T47D (cell line): ENCODE measurements at regions not wholly inside any gene's neighbourhood (a gene's known extent, or its start where the extent isn't known, plus 50 kb on each side); places are given as distances from the start of the nearest gene placed in this dataset.
A peak's percentile ranks its signal among the peaks of the same experiment; 100 is the strongest.

Experiments
- DNase-seq, 2 experiments: peaks; one replicate each; pipeline versions ENCODE4 v3.0.0 to v3.0.0-alpha.2; 2011 to 2012; ENCODE audit warnings: low read depth in 1 of 2, low spot score in 1 of 2
- JUND ChIP-seq: IDR thresholded peaks from 2 replicates; pipeline ENCODE4 v1.6.1; 2012; ENCODE audit warnings: low read depth
- in situ Hi-C: cut with HindIII; loops from 2 replicates; pipeline ENCODE4 v1.10.0; 2016; ENCODE audit warnings: low sequenced_read_pairs, low pct_unique_long_range_greater_than_20kb

GRCh38 chr2:16747689-16748088 lies 82.1 kb upstream of the CYRIA start:
- TF ChIP-seq JUND = no peak
- in situ Hi-C loops = no loop called here
- DNase-seq = no peak

- no peak for DNase-seq
- in situ Hi-C loops = no loop called here
- no peak for TF ChIP-seq JUND
Measured at GRCh38 chr2:16747257-16747656, 81.6 kb upstream of the CYRIA start.

- in situ Hi-C loops = no loop called here
- no peak for TF ChIP-seq JUND
- DNase-seq = no peak
Measured at GRCh38 chr2:16746833-16747232, 81.2 kb upstream of the CYRIA start.

GRCh38 chr2:16746329-16746728 lies 80.7 kb upstream of the CYRIA start:
- DNase-seq = no peak
- in situ Hi-C loops = no loop called here
- TF ChIP-seq JUND = no peak

- no peak for TF ChIP-seq JUND
- in situ Hi-C loops = no loop called here
- DNase-seq = no peak
Measured at GRCh38 chr2:16745466-16745865, 79.8 kb upstream of the CYRIA start.

GRCh38 chr2:16744521-16744920 lies 78.9 kb upstream of the CYRIA start:
- in situ Hi-C loops = no loop called here
- no peak for DNase-seq
- TF ChIP-seq JUND = no peak

- DNase-seq = no peak
- no peak for TF ChIP-seq JUND
- in situ Hi-C loops = no loop called here
Measured at GRCh38 chr2:16742026-16742425, 76.4 kb upstream of the CYRIA start.

- in situ Hi-C loops = no loop called here
- no peak for TF ChIP-seq JUND
- DNase-seq = no peak
Measured at GRCh38 chr2:16741498-16741897, 75.9 kb upstream of the CYRIA start.

GRCh38 chr2:16739778-16740581 lies 74.3 kb upstream of the CYRIA start:
- in situ Hi-C loops = no loop called here
- no peak for TF ChIP-seq JUND

GRCh38 chr2:16738361-16739225 lies 73.0 kb upstream of the CYRIA start:
- TF ChIP-seq JUND = no peak
- in situ Hi-C loops = no loop called here
- no peak for DNase-seq

More at GRCh38 chr2:16739778-16740581, 74.3 kb upstream of the CYRIA start:
- DNase-seq = peak in 1 of 2 experiments; percentile 32

- no peak for DNase-seq
- no peak for TF ChIP-seq JUND
- in situ Hi-C loops = no loop called here
Measured at GRCh38 chr2:16737812-16738211, 72.2 kb upstream of the CYRIA start.

- TF ChIP-seq JUND = no peak
- in situ Hi-C loops = no loop called here
- DNase-seq = no peak
Measured at GRCh38 chr2:16736633-16737032, 71.0 kb upstream of the CYRIA start.

- no peak for DNase-seq
- in situ Hi-C loops = no loop called here
- no peak for TF ChIP-seq JUND
Measured at GRCh38 chr2:16729335-16729734, 63.7 kb upstream of the CYRIA start.
